ENCODE measurements at regions not wholly inside any gene's neighbourhood (a gene's known extent, or its start where the extent isn't known, plus 50 kb on each side); places are given as distances from the start of the nearest gene placed in this dataset.

DNA sequence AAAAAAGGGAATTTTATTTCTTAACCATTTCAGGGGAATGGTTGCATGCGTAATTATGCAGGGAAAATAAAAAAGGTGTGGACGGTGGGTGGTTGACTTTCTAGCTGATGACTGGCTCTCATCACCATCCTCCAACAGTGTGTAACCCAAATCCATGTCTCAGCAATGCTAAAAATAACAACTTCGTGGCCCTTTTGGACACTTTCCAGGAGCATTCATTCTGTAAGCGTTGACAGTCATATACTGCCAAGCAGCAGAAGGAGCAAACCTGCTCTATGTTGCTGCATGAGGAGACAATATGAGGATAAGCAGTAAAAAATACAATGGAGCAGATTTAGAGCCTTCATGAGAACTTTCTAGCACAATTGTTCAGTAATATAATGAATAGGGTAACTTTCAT, 189.1 kb downstream of the ANXA2 start:
- no peak for DNase-seq (ENCODE audit: low read depth in 2 of 2, low spot score in 1 of 2)

- DNase-seq (ENCODE audit: low read depth in 2 of 2, low spot score in 1 of 2) = no peak
Observed at GRCh38 chr15:60212536-60212935, 185.2 kb downstream of the ANXA2 start.

- DNase-seq (ENCODE audit: low read depth in 2 of 2, low spot score in 1 of 2) = no peak
Observed at GRCh38 chr15:60213377-60214000, 184.3 kb downstream of the ANXA2 start.

DNA sequence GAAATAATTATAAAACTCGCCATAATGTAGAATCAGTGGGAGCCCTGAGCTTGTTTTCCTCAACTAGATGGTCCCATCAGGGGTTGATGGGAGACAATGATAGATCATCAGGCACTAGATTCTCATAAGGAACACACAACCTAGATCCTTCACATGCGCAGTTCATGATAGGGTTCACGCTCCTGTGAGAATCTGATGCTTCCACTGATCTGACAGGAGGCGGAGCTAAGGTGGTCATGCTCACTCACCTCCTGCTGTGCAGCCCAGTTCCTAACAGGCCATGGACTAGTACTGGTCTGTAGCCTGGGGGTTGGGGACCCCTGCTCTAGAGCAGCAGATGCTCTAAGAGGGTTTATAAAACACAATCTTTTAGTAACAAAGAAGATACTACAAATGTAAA, 183.6 kb downstream of the ANXA2 start:
- no peak for DNase-seq (ENCODE audit: low read depth in 2 of 2, low spot score in 1 of 2)

DNA sequence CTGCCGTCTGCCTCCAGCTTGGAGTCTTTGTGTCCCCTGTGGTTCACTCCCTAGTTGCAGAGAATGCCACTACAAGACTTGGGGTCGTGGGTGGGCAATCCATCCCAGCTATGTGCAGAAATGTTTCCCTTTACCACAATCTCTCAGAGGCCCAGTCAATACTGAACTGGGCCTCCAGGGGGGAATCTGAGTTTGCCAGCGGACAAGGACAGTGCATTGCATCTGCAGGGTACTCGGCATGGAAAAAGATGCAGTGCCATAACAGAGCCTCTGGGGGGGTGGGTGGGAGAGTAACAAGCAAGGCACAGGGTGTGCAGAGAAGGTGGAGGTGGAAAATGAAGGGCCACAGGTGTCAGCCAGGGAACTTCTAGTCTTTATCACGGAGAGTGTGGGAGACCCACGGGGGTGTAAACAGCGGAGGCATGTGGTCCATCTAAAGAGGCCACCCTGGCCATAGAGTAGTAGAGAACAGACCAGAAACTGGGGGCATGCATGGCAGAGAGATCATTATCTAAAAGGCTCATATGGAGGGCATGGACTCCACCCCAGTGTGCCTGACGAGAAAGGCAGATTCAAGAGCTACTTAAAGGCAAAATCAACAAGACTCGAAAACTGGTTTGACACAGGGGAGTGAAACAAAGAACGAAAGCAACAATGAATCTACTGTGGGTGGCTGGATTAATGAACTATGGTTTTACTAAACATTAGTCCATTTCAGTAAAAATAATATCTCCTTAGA, 182.4 kb downstream of the ANXA2 start:
- no peak for DNase-seq (ENCODE audit: low read depth in 2 of 2, low spot score in 1 of 2)

DNA sequence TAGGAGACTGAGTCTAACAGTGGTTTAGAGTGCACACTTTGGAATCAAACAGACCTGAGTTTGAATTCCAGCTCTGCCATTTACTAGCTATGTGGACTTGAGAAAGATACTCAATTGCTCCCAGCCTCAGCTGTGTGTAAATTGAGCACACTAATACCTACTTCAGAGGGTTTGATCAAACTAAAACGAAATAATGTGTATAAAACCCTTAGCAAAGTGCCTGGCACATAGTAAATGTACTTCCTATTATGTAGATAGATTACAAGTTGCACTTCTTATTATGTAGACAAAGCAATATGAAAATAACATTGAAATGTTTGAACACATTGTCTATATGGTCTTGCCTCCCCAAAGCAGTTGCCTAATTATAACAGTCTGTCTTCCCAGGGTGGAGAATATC, 180.6 kb downstream of the ANXA2 start:
- no peak for DNase-seq (ENCODE audit: low read depth in 2 of 2, low spot score in 1 of 2)

DNA sequence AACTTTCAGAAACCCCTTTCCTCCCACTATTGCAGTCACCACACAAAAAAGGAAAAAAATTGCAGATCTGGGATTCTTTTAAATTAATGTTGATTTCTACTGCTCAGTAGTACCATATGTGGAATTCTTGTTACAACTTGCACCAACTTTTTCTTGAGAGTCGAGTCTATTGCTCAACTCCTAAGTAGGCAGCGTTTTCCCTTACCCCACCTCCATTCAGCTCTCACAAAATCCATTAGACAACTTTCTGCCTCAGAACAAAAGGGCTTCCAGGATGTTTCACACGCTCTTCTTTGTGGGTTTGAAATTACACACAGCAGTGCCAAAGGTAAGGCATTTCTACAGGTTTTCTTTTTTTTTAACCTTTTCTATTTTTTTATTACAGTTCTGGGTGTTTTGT, 179.5 kb downstream of the ANXA2 start:
- no peak for DNase-seq (ENCODE audit: low read depth in 2 of 2, low spot score in 1 of 2)

GRCh38 chr15:60219866-60220265, 177.9 kb downstream of the ANXA2 start:
- DNase-seq (ENCODE audit: low read depth in 2 of 2, low spot score in 1 of 2) = no peak

- no peak for DNase-seq (ENCODE audit: low read depth in 2 of 2, low spot score in 1 of 2)
Observed at GRCh38 chr15:60221356-60221755, 176.4 kb downstream of the ANXA2 start.

DNA sequence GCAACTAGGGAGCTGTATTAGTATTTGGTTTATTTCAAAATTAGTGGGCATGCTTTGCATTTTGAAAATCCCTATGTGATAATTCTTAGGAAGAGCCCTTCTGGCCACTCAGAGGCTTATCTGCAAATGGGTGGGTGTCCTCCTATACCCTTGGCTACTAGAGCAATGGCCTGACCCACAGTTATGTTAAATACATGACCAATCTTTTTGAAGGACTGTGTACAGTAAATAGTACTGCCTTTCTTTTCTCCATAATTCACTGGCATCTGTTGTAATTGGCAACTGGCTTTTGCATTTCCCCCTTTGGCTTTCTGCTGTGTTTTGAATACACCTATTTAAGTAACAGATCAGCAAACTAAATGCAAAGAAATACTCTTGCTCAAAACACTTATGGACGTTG, 175.4 kb downstream of the ANXA2 start:
- DNase-seq (ENCODE audit: low read depth in 2 of 2, low spot score in 1 of 2) = no peak

DNA sequence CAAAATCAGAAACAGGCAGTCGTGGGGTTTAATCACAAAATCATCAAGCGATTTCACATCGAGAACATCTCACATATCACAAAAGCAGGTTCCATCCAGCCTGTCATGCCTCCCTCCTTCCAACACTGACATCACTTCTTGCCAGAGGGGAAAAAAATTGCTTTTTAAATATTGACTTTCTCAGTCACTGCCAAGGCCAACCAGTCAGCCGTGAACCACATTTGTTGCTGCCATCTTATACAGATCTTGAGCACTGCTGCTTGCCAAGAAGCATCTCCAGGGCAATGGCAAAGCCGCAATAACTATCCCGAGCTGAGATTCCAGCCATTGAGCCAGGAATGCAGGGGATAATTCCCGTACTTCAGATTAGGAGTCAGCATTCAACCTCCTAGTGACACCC, 174.6 kb downstream of the ANXA2 start:
- DNase-seq (ENCODE audit: low read depth in 2 of 2, low spot score in 1 of 2) = no peak

DNA sequence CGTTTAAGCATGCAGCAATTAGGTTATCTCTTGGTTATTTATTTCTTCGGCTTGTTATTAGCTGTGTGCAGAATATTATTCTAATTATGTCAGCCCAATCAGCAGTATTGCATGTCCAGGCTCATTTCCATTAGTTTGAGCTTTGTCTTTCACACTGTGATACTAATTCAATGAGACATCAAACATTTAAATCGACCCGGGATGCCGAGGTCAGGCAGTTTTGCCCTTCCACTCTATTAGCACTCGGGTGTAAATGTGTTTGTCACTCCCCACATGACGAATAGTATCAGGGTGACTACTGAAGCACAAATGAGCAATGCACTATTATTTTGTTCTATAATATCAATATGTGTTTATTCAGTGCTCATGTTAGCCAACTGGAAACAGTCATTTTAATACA, 170.9 kb downstream of the ANXA2 start:
- no peak for DNase-seq (ENCODE audit: low read depth in 2 of 2, low spot score in 1 of 2)

DNA sequence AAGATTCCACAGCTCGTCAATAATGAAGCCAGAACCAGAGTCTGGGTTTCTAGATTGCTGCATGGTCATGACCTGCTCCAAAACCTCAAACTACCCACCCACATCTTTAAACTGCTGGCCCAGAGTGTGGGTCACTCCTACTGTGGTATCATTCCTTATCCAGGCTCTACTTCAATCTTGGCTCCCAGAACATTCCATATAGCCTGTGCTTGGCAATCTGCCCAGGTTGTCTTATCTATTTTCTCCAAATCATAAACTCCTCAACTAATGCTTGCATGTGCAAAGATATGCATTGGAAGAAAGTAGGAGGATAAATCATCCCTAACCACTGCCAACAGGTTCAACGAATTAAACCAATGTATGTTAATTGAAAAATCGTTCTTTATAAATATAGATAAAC, 169.7 kb downstream of the ANXA2 start:
- no peak for DNase-seq (ENCODE audit: low read depth in 2 of 2, low spot score in 1 of 2)

DNA sequence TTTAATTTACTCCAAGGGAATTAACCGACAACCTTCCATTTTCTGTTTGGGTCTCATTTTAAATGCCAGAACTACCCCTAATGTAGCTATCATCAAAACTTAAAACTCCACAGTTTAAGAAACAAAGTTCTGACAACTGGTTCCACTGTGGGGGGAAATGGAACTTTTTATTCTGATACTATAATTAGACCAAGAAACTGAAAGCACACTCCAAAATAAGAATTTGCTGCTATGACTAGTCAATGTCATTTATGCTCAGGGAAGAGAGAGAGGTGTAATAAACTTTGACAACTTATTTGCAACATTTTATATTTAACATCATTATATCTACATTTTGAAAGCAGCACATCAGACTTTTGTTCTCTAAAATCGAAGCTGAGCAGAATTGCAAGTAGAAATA, 169.2 kb downstream of the ANXA2 start:
- no peak for DNase-seq (ENCODE audit: low read depth in 2 of 2, low spot score in 1 of 2)

GRCh38 chr15:60235951-60236710, 161.7 kb downstream of the ANXA2 start:
- DNase-seq (ENCODE audit: low read depth in 2 of 2, low spot score in 1 of 2) = no peak

GRCh38 chr15:60237446-60237845, 160.3 kb downstream of the ANXA2 start:
- no peak for DNase-seq (ENCODE audit: low read depth in 2 of 2, low spot score in 1 of 2)

DNA sequence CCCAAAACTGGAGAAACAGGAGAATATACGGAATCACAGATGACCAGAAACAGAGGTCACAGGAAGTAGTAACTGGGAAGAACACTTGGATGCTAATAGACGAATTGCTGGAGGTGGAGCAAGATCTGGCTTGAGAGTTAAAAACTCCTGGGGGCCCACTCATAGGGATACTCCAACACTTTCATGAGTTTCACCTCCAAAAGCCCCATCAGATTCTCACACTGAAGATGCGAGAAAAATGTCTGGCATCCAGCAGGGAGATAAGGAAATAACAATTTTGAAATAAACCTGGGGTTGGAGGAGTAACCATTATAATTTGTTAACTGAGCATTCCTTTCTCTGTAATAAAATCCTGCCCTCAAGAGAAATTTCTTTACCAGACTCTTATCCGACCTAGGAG, 154.0 kb downstream of the ANXA2 start:
- no peak for DNase-seq (ENCODE audit: low read depth in 2 of 2, low spot score in 1 of 2)

GRCh38 chr15:60244813-60245212, 153.0 kb downstream of the ANXA2 start:
- no peak for DNase-seq (ENCODE audit: low read depth in 2 of 2, low spot score in 1 of 2)

- no peak for DNase-seq (ENCODE audit: low read depth in 2 of 2, low spot score in 1 of 2)
Observed at GRCh38 chr15:60250316-60250715, 147.5 kb downstream of the ANXA2 start.

GRCh38 chr15:60251300-60252070, 146.3 kb downstream of the ANXA2 start:
- no peak for DNase-seq (ENCODE audit: low read depth in 2 of 2, low spot score in 1 of 2)

- no peak for DNase-seq (ENCODE audit: low read depth in 2 of 2, low spot score in 1 of 2)
Observed at GRCh38 chr15:60254416-60254815, 143.4 kb downstream of the ANXA2 start.

DNA sequence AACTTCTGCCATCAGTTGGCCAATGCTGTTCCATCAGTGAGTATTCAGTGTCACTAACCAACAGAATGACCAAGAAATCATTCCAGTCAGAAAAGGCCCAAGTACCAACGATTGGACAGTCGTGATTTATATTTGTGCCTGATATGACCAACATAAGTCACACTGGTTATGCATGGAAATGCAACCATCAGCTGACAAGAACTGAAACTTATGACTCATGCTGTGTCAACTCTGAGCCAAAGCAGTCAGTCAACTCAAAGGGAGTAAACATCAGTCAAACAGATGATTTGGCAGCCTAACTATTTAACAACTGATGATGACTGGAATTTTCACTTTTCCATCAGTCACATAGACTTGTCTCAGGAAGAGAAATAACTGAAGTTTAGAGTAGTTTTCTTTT, 142.4 kb downstream of the ANXA2 start:
- DNase-seq (ENCODE audit: low read depth in 2 of 2, low spot score in 1 of 2) = no peak

Data from stimulated activated CD8-positive, alpha-beta memory T cell treated with anti-CD3 and anti-CD28 coated beads, Interleukin-4, amount 100 ng/mL, for 4 hours (primary cell).